PC-9 (cell line): ENCODE measurements at regions not wholly inside any gene's neighbourhood (a gene's known extent, or its start where the extent isn't known, plus 50 kb on each side); places are given as distances from the start of the nearest gene placed in this dataset.

ENCODE experiments used
- EZH2 ChIP-seq: fragments of 200-600 bp; sonication (generic); IDR thresholded peaks from 2 replicates; pipeline ENCODE4 v1.8.0; 2017; ENCODE audit warnings: antibody characterized with exemption, low read depth
- TF ChIP-seq, protein P1 (sequence below): fragments of 200-600 bp; sonication (generic); conservative IDR thresholded peaks from 2 replicates; pipeline ENCODE4 v1.6.1; 2017; ENCODE audit warnings: mixed run types, antibody characterized with exemption, mild to moderate bottlenecking, moderate library complexity

DNA sequence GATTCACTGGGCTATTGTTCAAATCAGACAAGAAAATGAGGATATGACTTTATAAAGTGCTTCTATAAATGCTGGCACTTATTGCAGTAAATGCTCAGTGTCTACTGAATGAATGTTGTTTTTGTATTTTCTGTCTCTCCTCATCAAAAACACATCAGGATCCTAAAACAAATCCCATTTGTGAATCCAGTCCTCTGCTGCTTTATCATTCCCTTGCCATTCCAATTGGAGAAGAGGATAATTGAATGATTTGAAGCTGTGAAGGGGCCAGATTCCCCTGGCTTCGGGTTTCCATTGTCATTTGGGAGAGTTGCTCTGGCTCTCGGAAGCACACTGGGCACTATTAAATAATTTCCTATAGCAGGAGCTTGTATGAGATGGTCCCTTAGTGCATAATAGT, 666.8 kb downstream of the ACTL7B start:
- TF ChIP-seq, protein P1, sequence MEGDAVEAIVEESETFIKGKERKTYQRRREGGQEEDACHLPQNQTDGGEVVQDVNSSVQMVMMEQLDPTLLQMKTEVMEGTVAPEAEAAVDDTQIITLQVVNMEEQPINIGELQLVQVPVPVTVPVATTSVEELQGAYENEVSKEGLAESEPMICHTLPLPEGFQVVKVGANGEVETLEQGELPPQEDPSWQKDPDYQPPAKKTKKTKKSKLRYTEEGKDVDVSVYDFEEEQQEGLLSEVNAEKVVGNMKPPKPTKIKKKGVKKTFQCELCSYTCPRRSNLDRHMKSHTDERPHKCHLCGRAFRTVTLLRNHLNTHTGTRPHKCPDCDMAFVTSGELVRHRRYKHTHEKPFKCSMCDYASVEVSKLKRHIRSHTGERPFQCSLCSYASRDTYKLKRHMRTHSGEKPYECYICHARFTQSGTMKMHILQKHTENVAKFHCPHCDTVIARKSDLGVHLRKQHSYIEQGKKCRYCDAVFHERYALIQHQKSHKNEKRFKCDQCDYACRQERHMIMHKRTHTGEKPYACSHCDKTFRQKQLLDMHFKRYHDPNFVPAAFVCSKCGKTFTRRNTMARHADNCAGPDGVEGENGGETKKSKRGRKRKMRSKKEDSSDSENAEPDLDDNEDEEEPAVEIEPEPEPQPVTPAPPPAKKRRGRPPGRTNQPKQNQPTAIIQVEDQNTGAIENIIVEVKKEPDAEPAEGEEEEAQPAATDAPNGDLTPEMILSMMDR, result no peak
- TF ChIP-seq EZH2, result no peak
